GM19455 (cell line): ENCODE measurements at regions not wholly inside any gene's neighbourhood (a gene's known extent, or its start where the extent isn't known, plus 50 kb on each side); places are given as distances from the start of the nearest gene placed in this dataset.

Experiments
- ATAC-seq: cut with Tn5 transposase; IDR thresholded peaks from one replicate; pipeline ENCODE4 v1.9.1; 2021; ENCODE audit not compliant: unreplicated experiment

GRCh38 chr6:12420626-12421025, 130.5 kb downstream of the EDN1 start:
- no peak for ATAC-seq

GRCh38 chr6:12421596-12421995, 131.4 kb downstream of the EDN1 start:
- ATAC-seq = no peak

GRCh38 chr6:12422848-12423247, 132.7 kb downstream of the EDN1 start:
- no peak for ATAC-seq

GRCh38 chr6:12423832-12424231, 133.7 kb downstream of the EDN1 start:
- no peak for ATAC-seq

GRCh38 chr6:12426121-12426520, 136.0 kb downstream of the EDN1 start:
- no peak for ATAC-seq

GRCh38 chr6:12431023-12431422, 140.9 kb downstream of the EDN1 start:
- ATAC-seq = no peak

- no peak for ATAC-seq
These were observed 146.1 kb downstream of the EDN1 start for GRCh38 chr6:12436224-12436623.

GRCh38 chr6:12436683-12437082, 146.5 kb downstream of the EDN1 start:
- ATAC-seq = no peak

- ATAC-seq = no peak
These were observed 149.1 kb downstream of the EDN1 start for GRCh38 chr6:12439296-12439695.

GRCh38 chr6:12440981-12441380, 150.8 kb downstream of the EDN1 start:
- ATAC-seq = no peak

GRCh38 chr6:12442455-12442854, 152.3 kb downstream of the EDN1 start:
- no peak for ATAC-seq

- ATAC-seq = no peak
These were observed 156.2 kb downstream of the EDN1 start for GRCh38 chr6:12446394-12446793.

- ATAC-seq = no peak
These were observed 159.3 kb downstream of the EDN1 start for GRCh38 chr6:12449447-12449846.

GRCh38 chr6:12450467-12450866, 160.3 kb downstream of the EDN1 start:
- no peak for ATAC-seq

GRCh38 chr6:12456343-12456742, 166.2 kb downstream of the EDN1 start:
- ATAC-seq = no peak

GRCh38 chr6:12457094-12457493, 166.9 kb downstream of the EDN1 start:
- ATAC-seq = no peak

GRCh38 chr6:12458558-12458957, 168.4 kb downstream of the EDN1 start:
- ATAC-seq = no peak

- ATAC-seq = no peak
These were observed 169.9 kb downstream of the EDN1 start for GRCh38 chr6:12459945-12460661.

- ATAC-seq = no peak
These were observed 177.8 kb downstream of the EDN1 start for GRCh38 chr6:12467706-12468670.

GRCh38 chr6:12472601-12473038, 182.5 kb downstream of the EDN1 start:
- no peak for ATAC-seq

GRCh38 chr6:12473494-12473893, 183.3 kb downstream of the EDN1 start:
- no peak for ATAC-seq
